SKM-1 (cell line): ENCODE measurements at regions not wholly inside any gene's neighbourhood (a gene's known extent, or its start where the extent isn't known, plus 50 kb on each side); places are given as distances from the start of the nearest gene placed in this dataset.

Experiments
- DNase-seq: peaks from one replicate; lab custom pipeline; 2025; ENCODE audit not compliant: unreplicated experiment; lab: John Stamatoyannopoulos, UW

DNA sequence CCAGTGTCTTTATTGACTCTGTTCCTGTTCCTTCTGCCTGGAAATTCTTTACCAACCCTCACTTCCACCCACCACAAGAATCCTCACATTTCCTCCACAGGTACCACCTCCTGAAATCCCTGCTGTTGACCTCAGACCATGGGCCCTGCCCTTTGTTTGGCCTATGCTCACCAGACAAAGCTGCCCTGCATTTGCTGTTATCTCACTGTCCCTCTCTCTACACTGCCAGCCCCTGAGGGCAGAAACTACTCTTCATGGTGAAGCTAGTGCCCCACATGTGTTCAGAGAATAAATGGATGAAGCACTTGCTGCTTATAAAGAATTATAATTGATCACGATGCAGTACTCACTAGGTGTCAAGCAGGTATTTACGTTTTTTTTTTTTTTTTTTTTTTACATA, 608.4 kb downstream of the TSN start:
- no peak for DNase-seq

DNA sequence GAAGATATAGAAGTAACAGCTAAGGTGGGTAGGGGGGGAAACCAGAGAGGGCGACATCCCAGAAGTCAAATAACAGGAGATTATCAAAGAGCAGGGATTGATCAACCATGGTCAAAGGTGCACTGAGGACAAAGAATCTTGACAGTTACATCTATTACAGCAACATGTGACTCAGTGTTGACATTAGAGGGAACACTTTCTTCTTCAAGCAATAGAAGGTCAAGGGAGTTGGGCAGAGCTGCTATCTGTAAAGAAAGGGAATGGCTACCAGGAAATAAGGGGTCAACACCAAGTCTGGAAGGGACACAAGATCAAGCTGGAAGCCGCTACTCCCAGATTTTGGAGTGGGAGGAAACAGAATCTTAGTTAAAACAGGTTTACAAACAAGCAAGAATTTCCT, 611.0 kb downstream of the TSN start:
- DNase-seq = no peak

DNA sequence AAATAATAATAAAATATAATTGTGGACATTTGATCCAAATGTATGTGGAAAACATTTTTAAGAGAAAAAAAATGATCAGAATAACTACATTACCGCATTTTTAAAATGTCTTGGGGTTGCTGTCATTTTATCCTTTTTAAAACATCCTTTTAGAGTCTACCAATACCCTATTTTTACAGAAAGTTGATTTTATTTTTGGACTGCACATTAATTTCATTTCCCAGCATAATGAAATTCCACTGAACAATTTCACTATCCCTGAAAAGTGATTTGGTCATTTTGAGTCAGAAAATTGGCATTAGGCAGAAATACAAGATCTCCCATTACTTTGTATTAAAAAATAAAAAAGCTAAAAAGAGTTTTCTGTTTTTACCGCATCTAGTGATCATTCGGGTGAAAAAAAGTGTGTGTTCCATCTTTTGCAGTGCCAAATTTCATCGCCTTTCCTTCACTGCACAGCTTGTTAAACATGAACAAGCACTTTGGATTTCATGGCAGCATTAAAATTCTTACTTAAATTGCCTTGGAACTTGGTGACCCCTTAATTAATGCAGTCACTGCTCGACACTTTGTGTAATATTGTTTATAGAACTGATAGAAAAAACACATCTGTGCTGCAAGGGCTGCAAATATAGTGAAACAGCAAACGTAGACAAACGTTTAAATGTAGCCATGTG, 611.7 kb downstream of the TSN start:
- no peak for DNase-seq

DNA sequence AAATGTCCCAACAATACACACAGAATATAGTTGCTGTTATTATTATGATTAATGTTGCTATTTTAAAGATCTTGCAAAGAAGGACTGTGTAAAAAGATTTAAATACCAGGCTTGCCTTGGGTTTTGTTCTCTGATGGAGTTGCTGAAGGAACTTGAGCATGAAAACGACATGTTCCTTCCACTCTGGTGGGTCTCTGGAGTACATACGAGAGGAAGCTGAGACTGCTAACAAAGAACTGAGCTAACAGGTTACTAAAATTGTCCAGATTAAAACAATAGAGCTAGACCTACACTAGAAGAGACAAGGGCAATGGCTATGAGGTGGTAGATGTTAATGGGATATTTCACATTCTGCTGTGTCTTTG, 612.2 kb downstream of the TSN start:
- DNase-seq = no peak

DNA sequence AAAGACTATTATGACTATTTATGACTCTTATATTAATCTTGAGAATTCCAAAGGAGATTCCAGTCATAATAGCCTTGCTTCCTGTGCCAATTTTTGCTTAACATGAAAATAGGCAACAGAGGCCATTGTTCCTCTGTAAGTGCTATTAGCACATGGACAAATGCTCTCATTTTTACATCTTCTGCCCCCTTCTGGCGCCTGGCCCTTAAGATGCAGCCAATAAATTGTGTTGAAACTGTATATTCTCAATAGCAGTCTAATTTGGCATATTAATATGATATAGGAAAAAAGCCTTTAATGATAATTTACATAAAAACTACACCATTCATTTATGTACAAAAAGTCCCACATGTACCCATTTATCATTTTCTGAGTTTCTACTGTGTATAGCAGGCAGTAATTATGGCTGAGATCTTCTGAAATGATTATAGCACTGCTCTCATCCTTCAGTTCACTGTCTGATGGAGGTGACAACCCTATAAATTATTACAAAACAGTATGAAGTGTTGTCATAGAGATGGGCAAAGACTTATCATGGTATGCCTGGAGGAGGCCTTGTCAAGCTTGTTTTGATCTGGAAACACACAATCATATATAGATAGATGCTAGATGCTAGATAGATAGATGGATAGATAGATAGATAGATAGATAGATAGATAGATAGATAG, 613.3 kb downstream of the TSN start:
- DNase-seq = no peak

DNA sequence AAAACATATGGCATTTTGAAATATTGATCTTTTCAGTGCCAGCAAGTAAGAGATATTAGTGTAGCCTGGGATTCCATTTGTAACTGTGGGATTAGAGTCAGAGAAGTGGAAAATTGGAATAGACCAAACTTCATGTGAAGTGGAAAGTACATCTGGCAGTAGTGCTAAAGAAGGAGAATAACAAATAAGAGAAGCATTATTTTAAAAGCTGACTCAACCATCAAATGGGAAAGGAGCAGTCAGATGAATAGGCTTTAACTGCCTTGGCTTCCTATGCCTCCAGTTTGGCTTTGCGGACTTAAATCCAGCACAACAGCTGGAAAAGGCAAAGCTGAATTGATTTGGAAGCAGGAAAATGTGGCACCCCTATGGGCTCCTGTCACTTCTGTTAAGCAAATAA, 623.1 kb downstream of the TSN start:
- DNase-seq = no peak

DNA sequence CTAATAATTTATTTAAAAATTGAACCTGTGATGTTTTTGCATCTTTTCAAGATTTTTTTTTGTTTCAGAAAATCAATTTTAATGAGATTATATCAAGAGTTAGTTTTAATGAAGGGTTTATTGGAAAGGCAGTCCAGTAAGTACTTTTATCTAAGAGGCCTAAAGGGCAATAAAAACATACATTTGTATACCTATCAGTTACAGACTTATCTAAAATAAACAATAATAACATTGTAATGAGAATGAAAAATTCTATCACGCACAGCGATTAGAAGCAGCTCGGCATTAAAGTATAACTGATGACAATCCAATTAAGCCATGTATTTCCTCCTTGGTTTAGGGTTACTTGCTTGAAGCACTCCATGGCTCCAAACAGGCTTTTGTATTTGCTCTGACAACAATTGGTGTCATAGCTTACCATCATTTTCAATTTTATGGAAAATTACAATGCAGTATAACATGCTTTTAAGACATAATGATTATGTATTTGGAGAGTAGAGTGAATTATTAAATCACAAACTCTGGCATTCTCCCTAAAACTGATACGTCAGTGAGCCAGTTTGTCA, 629.4 kb downstream of the TSN start:
- DNase-seq = no peak

DNA sequence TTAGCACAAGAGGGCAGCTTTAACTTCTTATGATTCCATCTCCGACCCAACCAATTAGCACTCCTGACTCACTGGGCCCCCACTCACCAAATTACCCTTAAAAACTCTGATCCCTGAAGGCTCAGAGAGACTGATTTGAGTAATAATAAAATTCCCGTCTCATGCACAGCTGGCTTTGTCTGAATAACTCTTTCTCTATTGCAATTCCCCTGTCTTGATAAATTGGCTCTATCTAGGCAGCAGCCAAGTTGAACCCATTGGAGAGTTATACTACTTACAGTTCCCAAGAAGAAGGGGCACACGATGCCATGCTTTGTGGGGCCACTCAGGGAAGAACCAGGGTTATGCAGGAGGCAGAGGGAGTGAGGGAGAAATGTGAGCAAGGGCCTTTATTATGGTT, 632.8 kb downstream of the TSN start:
- DNase-seq = no peak

DNA sequence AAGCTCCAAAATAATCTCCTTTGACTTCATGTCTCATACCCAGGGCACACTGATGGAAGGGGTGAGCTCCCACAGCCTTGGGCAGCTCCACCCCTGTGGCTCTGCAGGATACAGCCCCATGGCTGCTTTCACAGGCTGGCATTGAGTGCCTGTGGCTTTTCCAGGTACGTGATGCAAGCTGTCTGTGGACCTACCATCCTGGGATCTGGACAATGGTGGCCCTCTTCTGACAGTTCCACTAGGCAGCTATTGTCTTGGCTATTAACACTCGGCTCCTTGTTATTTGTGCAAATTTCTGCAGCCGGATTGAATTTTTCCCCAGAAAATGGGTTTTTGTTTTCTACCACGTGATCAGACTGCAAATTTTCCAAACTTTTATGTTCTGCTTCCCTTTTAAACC, 634.2 kb downstream of the TSN start:
- no peak for DNase-seq

DNA sequence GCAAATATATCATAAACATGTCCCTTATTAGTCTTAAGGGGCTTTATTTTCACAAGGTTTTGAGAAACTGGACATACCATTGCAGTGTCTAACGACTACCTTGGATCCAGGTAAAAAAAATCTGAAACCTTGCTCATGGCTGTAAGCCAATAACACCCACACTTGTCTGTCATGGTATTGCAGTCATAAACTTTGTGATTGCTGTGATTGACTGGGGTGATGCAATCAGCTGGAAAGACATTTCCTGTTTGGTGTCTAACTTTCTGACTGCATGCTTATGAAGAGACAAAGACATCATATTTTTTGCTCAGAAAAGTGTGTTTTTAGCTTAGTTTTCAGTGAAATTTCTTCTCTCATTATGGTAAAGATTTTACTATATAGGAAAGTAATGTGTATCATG, 635.0 kb downstream of the TSN start:
- DNase-seq = no peak

DNA sequence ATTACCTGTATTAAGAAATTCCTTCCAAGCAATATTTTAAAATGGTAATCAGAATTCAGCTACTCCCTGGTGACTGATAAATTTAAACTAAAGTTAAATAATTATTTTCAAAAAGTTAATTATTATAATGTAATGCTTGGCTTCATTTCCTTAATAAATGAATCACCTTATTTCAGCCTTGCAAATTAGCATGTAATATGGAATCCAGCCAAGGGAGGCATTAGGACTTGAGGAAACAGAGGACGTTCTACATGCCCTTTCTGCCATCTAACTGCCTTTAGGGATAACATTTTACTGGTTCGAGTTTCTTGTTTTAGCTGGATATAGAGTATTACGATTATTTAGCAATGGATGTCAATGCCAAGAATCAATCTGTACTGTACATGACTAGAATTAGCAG, 636.3 kb downstream of the TSN start:
- no peak for DNase-seq

DNA sequence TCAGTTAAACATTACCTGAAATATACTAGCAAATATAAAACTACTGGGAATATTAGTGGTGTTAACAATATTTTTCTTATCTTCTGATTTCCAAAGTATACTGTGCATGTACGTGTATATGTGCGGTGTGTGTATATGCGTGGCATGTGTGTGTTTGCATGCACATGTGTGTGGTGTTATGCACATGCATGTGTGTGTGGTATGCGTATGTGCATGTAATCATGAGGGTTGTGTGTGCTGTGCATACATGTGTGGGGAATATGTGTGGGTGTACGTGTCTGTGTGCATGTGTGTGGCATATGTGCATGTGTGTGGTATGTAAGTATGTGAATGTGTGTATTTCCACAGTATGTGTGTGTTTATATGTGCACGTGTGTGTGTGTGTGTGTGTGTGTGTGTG, 640.2 kb downstream of the TSN start:
- DNase-seq = no peak

DNA sequence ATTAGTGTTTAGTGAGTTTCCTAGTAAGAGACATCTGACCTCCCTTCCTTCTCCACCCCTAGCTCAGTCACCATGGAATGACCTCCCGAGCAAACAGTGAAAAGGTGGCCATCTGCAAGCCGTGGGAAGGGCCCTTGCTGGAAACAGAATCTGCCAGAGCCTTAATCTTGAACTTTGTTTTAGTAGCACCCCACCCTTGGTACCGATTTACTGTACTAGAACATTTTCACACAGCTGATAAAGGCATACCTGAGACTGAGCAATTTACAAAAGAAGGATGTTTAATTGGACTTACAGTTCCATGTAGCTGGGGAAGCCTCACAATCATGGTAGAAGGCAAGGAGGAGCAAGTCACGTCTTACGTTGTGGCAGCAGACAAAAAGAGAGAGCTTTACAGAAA, 655.8 kb downstream of the TSN start:
- DNase-seq = no peak

DNA sequence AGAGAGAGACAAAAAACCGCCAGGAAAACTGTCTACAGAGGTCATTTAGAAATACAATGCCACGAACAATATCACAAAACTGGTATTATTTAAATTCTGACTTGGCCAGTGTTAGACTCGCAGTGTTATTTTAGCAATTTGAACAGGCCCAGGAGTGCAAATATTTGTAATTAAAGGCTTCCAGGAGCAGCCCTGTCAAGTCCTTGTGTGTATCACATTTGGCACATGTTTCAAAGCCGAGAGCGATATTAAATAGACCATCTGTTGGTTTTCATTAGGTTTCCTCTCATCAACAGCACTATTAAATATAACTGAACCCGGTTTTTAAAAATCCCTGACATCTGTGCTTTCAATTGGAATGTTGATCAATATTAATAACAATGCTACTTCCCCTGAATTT, 656.9 kb downstream of the TSN start:
- DNase-seq = no peak

DNA sequence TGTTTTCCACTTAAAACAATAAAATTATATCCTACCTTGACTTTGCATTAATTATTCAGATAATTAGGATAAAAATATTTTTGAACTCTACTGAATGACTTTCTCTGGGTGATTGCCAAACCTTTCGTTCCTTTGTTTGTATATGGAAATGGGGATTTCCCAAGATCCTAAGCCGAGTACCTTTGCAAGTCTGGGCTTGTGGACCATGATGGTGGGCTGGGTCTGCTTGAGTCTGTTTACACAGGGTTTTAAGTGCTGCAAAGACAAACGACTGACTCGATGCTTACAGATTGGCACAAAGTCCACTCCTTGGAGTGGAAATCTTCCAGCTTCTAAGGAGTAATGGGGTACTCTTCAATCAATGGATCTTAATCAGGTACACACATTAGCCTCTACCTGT, 659.5 kb downstream of the TSN start:
- DNase-seq = no peak

DNA sequence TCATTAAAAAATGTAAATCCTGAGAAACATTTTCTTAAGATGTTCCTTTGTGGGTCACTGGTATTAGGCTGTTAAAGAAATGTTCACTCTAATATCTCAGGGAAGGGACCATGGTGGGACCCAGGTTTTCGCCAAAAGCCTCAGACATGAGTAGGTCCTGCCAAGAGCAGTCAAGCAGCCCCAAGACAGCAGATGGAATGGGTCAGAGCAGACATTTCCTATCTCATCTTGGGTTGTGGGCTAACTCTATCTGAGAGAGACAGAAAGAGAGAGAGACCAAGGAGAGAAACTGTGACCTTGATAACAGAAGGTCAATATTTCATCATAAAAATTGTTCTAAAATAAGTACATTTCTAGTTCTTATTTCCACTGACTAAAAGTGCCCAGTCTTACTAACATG, 661.7 kb downstream of the TSN start:
- no peak for DNase-seq

DNA sequence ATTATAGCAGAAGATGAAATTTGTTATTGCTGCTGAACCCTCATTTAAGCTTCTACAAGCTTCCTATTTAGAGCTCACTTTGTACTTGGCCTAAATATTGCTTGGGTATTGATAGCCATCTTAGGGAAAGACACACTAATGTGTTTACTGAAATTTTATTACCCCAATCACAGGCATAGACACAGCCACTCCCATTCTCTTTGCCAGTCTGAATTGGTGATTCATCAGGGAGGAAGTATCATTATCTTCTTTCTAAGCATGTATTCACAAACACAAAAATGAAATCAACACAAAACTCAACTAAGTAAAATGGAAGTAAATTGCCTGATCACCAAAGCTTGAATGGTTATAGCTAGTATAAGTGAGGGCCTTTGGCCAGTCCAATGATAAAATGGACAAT, 666.3 kb downstream of the TSN start:
- no peak for DNase-seq

DNA sequence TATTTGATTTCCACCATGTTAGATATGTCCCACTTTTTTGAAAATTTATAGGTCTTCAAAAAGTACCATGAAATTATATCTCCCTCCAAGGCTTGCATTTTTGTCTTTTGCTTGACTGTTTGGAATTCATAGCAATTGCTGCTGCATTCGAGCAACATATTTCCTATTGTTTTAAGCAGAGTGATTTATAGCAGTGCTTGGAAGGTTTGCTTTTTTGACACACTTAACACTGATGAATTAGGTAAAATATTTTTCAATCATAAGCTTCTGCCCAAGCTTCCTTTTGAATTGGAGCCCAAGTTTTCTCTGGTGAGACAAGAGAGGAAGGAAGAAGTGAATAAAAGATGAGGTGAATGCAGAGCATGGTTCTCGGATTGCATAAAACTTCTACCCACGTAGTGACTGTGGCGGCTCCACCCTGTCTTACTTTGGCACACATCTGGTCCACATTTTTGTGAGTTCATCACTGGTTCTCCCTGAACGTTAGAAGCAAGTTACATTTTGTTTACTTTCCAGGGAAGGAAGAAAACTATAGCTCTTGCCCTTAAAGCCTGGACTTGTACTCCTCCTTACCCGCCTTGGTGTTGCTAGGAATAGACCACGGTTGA, 667.0 kb downstream of the TSN start:
- DNase-seq = no peak

DNA sequence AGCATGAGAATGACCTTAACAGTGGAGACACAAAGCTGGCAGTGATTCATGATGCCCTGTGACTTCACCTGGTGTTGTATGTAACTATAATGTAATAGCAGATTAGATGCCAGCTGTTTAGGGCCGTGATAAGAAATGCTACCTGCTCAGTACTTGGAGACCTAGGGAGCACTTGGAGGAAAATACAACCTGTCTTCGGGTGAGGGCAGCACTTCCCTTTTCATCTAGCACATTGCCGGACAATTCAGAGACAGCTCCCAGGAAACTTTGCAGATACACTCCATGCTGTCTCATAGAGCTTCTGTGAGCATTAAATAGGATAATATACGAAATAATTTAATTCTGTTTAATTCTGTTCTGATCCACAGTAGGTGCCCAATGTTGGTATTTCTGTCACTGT, 668.5 kb downstream of the TSN start:
- no peak for DNase-seq

DNA sequence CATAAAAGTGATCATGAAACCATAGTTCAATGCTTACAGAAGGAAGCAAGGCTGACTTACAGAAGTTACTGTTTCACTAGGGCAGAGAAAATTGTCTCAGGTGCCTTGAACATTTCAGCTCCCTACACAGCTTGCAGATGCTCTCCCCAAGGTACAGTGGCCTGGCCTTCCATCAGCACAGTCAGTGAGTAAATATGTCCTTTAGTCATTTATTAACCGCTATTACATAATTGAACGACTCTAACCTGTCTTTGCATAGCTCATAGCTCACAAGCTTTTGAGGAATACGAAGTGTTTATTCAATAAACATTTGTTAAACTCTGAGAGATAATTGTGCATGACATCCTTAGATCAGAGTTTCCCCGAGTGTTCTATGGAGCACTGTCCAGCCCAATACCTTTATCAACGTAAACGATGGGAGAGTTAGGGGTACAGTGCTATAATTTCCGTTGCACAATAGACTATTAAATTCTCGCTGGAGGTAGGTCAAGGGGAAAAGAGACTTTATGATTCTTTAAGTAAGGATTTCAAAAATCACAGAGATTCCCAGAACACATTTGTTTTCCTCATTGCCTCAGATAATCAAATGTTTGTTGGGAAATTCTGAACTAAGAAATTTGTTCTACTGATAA, 677.8 kb downstream of the TSN start:
- DNase-seq = no peak

DNA sequence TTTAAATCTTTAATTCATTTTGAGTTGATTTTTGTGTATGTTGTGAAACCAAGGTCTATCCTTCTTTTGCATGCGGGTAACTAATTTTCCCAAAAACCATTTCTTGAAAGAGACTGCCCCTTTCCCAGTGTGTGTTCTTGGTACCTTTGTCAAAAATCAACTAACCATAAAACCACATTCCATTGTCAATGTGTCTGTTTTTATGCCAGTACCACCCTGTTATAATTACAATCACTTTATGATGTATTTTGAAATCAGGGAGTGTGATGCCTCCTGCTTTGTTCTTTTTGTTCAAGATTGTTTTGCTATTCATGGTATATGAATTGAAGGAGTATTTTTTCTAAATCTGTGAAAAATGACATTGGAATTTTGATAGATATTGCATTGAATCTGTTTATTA, 689.6 kb downstream of the TSN start:
- DNase-seq = no peak

DNA sequence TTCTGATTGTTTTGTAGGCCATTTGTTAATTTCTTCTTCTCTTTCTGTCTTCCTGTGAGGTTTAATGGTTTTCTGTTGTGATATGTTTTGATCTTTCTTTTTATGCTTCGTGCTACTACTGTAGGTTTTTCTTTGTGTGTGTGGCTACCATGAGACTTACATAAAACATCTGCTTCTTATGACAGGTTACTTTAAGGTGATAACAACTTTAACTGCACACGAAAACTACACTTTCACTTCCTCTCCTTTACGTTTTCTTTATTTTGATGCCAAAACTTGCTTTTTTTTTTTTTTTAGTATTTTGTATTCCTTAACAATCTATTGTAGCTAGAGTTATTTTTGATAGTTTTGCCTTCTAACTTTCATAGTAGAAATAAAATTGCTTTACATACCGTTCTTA, 691.3 kb downstream of the TSN start:
- no peak for DNase-seq
